ENCODE measurements at regions not wholly inside any gene's neighbourhood (a gene's known extent, or its start where the extent isn't known, plus 50 kb on each side); places are given as distances from the start of the nearest gene placed in this dataset.

- DNase-seq (ENCODE audit: low read depth in 1 of 2, low spot score in 1 of 2) = no peak
- Histone ChIP-seq H3K27me3 (ENCODE audit: insufficient read depth, poor library complexity, severe bottlenecking) (peaks cover 4% of the 10 kb centered on the region), H3K4me3 (replicated peaks; ENCODE audit: insufficient read depth, low read length) (no peak overlapping the region), H3K27ac (replicated peaks) (no peak overlapping the region)
- TF ChIP-seq POLR2AphosphoS5 (IDR thresholded peaks at IDR 0.05; ENCODE audit: low read depth) (no peak), SPI1 (IDR thresholded peaks at IDR 0.05; ENCODE audit: borderline replicate concordance, low read depth) (no peak), REST (IDR thresholded peaks at IDR 0.05; ENCODE audit: insufficient replicate concordance, low read depth) (no peak), GABPA (IDR thresholded peaks at IDR 0.05; ENCODE audit: low read depth) (no peak), CTCF (IDR thresholded peaks at IDR 0.05; ENCODE audit: insufficient read depth, low read length) (no peak)
Observed at GRCh38 chr2:15692551-15693377, 101.1 kb downstream of the DDX1 start.

GRCh38 chr2:15693382-15693781 is 101.7 kb downstream of the DDX1 start:
- Histone ChIP-seq H3K27ac (replicated peaks) (no peak overlapping the region), H3K4me3 (replicated peaks; ENCODE audit: insufficient read depth, low read length) (no peak overlapping the region), H3K27me3 (ENCODE audit: insufficient read depth, poor library complexity, severe bottlenecking) (peaks cover 4% of the 10 kb centered on the region)
- DNase-seq (ENCODE audit: low read depth in 1 of 2, low spot score in 1 of 2) = no peak
- no peak for TF ChIP-seq GABPA (IDR thresholded peaks at IDR 0.05; ENCODE audit: low read depth)
- no peak for TF ChIP-seq POLR2AphosphoS5 (IDR thresholded peaks at IDR 0.05; ENCODE audit: low read depth)
- no peak for TF ChIP-seq CTCF (IDR thresholded peaks at IDR 0.05; ENCODE audit: insufficient read depth, low read length)
- TF ChIP-seq SPI1 (IDR thresholded peaks at IDR 0.05; ENCODE audit: borderline replicate concordance, low read depth) = no peak
- TF ChIP-seq REST (IDR thresholded peaks at IDR 0.05; ENCODE audit: insufficient replicate concordance, low read depth) = no peak

- no peak overlapping the region for H3K4me3 ChIP-seq (replicated peaks; ENCODE audit: insufficient read depth, low read length)
- peaks cover 2% of the 10 kb centered on the region for H3K27me3 ChIP-seq (ENCODE audit: insufficient read depth, poor library complexity, severe bottlenecking)
- H3K27ac ChIP-seq (replicated peaks) = no peak overlapping the region
- no peak for DNase-seq (ENCODE audit: low read depth in 1 of 2, low spot score in 1 of 2)
- TF ChIP-seq REST (IDR thresholded peaks at IDR 0.05; ENCODE audit: insufficient replicate concordance, low read depth) (no peak), POLR2AphosphoS5 (IDR thresholded peaks at IDR 0.05; ENCODE audit: low read depth) (no peak), SPI1 (IDR thresholded peaks at IDR 0.05; ENCODE audit: borderline replicate concordance, low read depth) (no peak)
Observed at GRCh38 chr2:15693926-15694588, 102.4 kb downstream of the DDX1 start.

Data from HL-60 (cell line).